HG02642 (cell line): ENCODE measurements at regions not wholly inside any gene's neighbourhood (a gene's known extent, or its start where the extent isn't known, plus 50 kb on each side); places are given as distances from the start of the nearest gene placed in this dataset.
"Not testable (repeated sequence)": the region's sequence is repeated elsewhere in the genome, so short reads cannot be mapped to it uniquely, and the experiment has no call there.

Experiments
- ATAC-seq: cut with Tn5 transposase; IDR thresholded peaks from one replicate; pipeline ENCODE4 v1.9.1; 2021; ENCODE audit warnings: mild to moderate bottlenecking; ENCODE audit not compliant: unreplicated experiment, poor library complexity

DNA sequence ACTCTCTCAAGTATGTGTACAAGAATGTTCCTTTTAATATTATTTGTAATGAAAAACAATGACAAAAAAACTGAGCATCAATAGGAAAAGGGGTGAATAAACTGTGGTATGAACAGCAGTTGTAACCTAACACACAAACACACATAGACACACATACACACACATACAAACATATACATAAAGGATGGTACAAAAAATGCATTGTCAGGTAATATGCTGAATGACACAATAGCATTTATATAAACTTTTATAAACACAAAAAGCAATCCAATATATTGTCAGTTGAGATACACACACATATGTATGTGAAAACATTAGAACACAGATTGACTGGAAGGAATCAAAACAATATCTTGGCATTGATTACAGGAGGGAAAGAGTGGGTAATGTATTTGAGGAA is 227.0 kb upstream of the ISL1 start:
- no peak for ATAC-seq

DNA sequence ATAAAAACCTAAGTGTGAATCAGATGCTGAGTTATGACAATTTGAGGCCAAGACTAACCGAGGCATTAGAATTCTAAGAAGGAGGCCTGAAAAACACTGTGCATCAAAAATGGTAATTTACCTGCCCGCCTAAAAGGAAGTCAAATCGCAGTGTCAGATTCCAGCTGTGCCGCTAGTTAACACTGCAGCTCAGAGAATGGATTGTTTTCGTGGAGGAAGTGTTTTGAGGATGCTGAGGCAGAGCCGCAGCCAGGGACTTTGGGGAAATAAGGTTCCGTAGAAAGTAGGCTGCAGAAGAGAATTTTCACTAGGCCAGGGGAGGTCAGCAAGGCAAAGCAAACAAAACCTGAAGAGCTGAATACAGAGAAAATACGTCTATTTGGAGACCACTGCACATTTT is 226.4 kb upstream of the ISL1 start:
- ATAC-seq, result no peak

DNA sequence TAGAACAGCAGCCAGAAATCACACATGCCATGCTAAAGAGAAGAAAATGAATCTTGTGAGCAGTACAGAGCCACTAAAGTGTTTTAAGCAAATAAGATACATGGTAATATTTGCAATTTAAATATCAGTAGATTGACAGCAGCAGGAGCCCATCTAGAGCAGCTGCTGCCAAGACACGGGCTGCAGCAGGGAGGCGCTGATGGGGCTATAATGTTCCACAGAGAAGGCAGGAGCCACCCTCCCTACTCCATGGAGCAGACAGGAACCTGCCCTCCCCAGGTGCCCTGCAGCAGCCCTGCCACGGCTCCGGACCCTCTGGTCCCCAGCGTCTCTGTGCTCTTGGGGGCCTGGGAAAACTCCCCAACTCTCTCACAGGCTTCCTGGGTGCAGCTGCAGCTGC is 224.1 kb upstream of the ISL1 start:
- ATAC-seq, result no peak

DNA sequence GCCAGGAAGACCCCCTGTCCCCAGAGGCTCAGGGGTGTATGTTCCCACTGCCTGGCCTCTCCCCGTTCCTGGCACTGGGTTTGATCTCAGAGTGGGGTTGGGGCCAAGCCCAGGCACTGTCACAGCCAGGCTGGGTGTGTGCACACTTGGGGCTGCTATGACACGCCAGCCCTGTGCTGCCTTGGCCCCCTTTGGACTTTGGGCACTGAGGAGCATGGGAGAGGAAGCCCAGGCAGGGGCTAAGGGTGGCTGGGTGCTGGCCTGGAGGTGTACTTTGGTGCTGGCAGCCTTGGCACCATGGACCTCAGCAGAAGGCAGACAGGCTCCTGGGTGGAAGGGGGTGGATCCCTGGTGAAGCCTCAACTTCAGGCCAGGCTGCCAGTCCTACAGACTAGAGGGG is 223.6 kb upstream of the ISL1 start:
- no peak for ATAC-seq

DNA sequence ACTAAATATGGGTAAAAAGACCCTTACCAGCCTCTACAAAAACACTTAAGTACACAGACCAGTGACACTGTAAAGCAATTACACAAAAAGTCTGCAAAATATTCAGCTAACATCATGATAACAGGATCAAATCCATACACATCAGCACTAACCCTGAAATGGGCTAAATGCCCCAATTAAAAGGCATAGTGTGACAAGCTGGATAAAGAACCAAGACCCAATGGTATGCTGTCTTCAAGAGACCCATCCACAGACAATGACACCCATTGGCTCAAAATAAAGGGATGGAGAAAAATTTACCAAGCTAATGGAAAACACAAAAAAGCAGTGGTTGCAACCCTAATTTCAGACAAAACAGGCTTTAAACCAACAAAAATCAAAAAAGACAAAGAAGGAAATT is 221.0 kb upstream of the ISL1 start:
- no peak for ATAC-seq

DNA sequence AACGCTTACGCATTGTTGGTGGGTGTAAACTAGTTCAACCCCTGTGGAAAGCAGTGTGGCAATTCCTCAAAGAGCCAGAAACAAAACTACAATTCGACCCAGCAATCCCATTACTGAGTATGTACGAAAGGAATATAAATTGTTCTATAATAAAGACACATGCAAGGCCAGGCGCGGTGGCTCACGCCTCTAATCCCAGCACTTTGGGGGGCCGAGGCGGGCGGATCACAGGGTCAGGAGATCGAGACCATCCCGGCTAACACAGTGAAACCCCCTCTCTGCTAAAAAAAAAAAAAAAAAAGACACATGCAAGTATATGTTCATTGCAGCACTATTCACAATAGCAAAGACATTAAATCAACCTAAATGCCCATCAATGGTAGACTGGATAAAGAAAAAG is 217.6 kb upstream of the ISL1 start:
- ATAC-seq, result not testable (repeated sequence)

DNA sequence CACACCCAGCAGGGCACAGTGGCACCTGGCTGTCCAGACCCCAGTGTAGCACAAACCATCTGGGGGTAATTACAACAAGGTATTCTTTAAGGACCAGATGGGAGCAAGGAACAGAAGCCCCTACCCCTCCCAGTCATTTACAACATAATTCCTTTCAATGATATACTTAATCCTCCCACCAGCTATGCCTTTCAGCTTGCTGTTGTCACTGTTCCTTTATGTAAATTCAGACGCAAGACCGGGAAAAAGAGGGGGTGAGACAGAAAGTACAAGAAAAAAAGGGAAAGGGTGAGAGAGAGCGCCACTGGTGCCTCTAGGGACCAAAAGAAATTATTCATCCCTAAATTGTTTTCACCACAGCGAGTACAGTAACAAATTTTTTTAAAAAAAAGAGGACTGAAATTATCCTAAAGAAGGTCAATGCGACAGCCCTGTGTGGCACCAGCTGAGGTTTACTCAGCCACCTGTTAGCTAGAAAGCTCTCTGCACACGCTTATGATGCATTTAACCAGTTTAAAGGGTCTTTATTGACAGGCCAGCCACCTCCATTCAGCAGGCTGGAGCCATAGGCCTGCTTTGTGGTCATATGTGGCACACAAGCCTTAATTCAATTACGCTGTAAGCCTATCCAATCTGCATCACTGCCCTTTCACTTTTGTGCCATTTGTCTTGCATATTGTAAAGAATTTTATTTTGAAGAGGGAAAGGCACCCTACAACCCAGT is 210.2 kb upstream of the ISL1 start:
- no peak for ATAC-seq

DNA sequence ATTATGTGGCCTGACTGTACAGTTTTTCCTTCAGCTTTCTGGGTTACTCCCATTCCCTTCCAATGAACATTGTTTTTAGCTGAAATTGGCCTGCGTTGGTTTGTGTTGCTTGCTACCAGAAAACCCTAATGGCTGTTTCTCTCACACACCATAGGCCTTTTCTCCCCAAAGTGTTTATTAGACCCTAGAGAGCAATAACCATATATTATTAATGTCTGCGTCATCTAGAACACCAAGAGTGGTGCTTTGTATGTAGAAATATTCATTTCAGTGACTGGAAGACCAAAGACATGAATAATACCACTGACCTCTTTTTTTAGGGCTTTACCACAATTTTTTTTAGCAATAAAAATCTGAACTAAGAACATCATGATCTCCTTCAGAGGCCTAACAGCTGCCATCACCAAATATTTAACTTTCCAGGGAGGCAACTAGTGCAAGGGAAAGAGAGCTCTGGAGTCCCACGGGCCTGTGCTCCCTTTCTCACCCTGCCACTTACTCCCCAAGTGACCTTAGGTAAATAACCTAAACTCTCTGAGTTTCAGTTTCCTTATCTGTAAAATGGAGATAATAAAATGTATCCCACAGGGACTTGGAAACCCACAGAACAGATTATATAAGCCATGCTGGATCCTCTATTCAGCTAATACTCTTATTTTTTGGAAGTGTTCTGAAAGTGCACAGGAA is 201.9 kb upstream of the ISL1 start:
- ATAC-seq, result no peak

DNA sequence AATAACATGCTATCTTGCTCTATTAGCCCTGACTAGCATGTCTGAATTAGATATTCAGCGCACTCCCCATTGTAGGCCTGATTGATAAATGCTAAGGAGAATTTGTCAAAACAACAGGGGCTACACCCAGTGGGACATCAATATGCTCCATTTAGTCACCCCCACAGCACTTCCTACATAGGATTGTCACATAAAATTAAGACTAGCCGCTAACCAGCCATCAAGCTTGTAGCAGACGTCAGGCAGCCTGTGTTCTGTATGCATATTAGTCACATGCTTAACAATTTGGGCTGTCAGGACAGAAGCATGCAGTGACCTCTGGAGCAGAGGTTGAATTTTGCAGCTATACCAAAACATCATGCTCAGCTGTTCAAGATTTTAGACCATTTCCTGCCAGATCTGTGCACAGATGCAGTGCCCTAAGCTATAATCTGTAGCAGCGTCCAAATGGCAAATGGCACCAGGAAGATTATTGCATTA is 197.4 kb upstream of the ISL1 start:
- ATAC-seq, result no peak

DNA sequence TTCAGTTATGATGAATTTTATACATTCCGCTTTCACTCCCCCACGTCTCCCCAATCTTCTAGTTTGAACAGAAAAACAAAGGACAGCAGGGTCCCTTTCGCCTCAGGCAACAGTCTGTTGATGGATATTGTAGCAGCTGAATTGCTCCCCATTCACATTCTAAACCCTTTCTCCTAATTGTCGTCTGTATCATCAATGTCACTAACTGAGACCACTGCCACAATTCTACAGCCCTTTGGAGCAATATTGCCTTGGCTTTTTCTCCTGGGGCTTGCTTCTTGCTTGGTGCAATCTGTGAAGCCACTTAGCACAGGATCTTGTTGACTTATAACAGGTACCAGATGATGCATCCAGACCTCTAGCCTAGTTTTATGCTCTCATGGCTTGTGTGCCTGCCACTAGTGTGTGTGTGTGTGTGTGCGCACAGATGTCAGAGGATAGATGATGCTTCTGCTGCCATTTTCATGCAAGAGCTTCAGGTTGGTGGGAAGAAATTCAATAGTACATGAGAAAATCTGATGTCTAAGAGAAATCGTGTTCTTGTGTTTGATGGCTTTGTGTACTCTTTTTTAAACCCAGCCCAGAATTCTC is 195.2 kb upstream of the ISL1 start:
- ATAC-seq, result no peak

DNA sequence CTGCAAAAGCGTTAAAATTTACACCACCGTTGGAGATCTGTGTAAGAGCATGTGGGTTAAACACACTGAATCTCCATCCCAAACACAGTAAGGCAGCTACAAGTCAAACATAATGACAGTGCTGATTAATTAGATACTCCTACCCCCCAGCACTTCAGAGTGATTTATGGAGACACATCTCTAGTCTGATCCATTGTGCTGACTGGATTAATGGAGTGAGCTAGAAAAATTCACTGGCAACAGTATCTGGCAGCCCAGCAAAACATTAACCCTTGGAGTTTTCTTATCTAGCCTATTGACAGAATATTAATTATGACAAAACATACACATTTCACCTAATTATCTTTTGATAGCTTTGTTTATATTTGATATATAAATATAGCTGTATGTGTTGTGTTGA is 188.6 kb upstream of the ISL1 start:
- no peak for ATAC-seq

DNA sequence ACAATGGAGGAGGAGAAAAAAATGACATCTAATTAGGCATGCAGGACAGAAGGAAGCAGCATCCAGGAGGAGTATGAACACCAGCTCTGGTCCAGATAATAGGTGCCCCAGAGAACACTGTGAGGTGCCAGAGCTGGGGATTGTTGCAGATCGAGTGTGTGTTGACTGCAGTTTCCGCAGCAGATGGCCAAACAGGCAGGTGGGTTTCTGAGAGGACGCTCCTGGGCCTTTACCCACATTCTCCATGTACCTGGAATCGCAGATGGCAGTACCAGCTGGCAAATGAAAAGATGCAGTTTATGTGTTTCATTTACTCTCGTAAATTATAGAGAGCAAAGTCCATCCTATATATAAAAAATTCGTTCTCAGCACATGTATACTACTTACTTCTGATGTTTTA is 182.2 kb upstream of the ISL1 start:
- ATAC-seq, result no peak

DNA sequence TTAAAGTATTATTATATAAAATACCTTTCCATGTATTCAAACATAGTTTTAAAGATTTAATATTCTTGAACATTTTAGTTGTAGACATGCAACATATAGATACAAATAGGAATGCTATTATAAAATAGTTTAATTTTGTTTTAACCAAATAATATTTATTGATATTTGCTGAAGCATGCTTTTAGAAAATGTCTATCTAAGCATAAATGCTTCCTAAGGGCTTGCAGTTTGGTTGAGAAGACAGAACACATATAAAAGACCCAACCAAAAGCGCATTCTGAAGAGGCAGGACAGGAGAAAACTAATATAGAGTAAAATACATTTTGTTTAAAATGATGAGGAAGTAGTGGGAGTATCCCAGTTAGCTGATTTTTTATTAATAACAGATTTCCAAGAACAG is 181.5 kb upstream of the ISL1 start:
- no peak for ATAC-seq

DNA sequence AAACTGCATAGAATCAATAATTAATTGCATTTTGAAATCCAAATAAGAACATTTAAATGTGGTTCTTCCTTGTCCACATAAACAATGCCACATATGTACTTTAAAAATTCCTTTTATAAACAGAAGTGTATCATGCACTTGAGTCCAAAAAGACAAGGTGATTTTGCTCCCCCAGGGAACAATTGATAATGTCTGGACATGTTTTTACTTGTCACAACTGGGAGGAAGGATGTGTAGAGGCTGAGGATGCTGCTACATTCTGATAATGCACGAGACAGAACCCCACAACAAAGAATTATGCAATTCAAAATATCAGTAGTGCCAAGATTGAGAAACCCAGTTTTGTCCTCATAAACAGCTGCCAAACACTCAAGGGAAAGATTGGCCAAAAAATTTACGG is 181.1 kb upstream of the ISL1 start:
- no peak for ATAC-seq

DNA sequence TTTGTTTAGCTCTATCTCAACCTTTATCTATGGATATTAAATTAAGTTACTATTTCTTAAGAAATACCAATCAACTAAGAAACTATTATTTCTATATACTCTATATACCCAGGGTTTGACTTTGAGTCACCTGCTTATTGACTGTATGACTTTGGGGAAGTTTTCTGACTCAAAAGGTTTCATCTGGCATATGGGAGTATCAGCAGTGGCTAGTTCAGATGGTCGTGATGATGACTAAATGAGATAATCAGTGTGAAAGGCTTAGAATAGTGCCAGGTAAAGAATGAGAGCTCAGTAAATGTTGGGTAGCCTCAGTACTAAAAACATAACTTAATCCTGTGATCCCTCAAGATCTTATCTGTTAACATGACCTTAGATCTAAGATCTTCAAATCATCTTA is 179.7 kb upstream of the ISL1 start:
- ATAC-seq, result peak; percentile 83

DNA sequence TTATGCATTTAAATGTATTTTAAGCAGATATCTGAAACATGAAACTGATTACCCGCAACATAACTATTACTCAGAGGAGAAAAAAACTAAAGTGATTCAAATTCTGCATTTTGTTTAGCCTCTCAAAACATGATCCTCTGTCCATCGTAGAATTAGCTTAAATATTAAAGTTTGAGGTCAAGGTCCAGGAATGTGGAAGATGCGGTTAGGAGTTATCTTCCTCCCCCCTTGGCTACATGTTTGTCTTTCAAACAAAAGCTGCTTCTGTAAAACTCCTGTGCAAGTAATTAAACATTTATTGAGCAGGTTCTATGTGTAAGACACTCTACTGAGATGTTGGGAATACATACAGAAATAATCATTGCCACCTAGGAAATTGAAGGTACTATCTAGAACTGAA is 175.0 kb upstream of the ISL1 start:
- no peak for ATAC-seq

DNA sequence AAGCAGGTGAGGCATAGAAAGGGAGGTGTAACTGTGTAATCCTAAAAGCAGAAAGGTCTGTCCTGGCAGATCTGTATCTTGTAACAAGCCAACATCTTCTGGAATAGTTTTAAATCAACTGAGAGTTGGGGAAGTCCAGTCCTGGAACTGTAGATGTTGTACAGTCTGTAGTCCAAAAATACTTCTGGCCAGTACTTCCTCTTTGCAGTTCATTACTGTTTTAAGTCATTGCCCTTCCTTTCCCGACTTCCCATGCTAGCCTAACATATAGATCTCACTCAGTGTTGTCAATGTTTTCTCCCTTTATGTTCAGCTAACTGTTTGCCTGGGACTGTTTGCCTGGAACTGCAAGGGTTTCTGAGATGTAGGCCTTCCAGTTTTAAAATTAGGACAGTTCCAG is 168.5 kb upstream of the ISL1 start:
- ATAC-seq, result no peak

DNA sequence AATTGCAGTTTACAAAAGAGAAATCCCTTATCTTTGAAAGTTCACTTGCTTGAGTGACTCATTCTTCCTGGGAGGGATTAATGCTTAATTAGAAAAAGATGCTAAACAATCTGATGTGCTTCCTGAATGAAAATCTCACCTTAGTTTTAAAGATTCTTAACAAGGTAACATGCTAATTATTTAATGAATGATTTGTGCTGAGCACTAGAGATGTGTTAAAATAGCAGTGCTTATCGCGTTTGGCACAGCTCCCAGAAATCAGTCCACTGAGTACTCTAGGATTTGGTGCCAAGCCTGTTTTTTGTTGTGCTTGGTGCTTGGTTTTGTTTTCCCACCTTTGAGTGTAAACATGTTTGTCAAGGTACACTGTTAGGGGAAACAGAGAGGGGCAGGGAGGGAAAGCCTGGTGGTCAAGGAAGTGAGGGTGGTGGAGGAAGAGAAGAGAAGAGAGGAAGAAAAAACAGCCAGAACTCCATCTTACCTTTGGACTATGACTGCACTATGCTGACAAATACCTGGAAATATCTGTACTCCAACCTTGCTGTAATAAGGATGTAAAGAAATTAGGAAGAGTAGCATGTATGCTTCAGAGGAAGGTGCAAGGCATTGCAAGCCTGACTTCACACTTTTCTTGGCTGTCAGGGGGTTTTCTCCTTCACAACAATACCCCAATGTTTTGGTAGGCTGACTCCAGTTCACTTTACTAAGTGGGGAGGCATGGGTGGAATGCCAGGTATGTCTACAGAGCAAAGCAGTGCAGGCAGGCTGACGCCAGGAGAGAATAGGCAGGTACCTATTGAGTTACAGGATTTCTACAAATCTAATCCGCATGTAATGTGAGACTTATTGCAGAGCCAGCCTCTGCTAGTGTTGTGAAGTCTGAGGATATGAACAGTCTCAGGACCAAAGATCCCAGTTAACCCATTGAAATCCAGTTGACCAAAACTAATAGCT is 157.2 kb upstream of the ISL1 start:
- ATAC-seq, result no peak

DNA sequence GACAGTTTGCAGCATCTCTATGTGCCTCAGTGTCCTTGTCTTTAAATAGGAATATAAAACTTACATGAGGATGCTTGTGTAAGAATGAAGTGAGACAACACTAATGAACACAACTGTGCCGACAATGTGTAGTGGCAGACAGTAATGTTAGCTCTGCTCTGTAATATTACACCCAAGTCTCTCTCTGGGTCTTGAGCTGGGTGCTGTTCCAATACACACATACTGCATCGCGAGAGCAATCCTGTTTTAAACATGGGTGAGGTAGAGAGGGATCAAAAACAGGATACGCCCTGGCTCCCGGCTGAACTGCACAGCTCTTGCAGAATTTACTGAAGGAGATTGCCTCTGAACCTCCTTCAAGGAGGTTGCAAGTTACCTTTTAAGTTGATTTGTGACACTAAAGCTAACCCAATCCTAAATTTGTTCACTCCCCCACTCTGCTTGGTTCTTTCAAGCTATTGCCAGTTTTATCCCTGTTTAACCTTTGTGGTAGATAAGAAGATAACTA is 155.2 kb upstream of the ISL1 start:
- no peak for ATAC-seq

DNA sequence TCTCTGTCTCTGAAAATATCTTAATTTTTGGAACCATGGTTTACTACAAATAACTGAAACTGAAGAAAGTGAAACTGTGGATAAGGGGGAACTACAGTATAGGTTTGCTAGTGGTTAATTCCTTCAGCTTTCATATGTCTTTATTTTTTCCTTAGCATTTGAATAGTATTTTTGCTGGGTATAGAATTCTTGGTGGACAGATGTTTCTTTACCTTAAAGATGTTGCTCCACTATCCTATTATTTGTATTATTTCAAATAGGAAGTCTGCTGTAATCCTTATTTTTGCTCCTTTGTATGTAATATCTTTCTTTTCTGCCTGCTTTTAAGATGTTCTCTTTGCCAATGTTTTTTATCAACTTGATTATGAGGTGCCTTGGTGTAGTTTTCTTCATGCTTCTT is 152.9 kb upstream of the ISL1 start:
- ATAC-seq, result no peak
